Left hindlimb (tissue), 1 donor: ENCODE measurements at regions not wholly inside any gene's neighbourhood (a gene's known extent, or its start where the extent isn't known, plus 50 kb on each side); places are given as distances from the start of the nearest gene placed in this dataset.

ENCODE experiments used
- DNase-seq: peaks from one replicate; pipeline ENCODE4 v3.0.0-alpha.2; 2018

DNA sequence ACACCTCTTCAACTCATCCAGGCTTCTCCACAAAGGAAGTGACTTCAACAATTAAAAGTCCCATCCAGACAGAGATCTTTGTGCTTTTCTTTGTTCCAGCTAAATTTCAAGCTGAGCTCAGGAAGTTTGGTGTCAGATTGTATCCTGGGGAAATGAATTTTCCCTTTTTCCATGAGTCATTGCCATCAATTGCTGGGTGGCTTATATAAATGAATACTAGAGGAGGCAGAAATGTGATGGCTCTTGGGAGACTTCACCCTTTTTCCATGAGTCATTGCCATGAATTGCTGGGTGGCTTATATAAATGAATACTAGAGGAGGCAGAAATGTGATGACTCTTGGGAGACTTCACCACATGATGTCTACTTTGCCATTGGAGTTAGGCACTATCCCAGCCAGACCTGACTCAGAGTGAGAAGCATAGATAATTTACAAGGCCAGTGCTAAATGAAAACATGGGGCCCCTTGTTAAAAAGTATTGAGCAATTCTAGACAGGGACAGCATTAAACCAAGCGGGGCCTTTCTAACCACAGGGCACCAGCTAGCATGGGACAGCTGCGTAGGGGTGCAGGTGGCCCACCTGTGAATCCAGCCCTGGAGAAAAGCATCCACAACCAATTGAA is 339.2 kb upstream of the PODXL start:
- DNase-seq, result no peak

DNA sequence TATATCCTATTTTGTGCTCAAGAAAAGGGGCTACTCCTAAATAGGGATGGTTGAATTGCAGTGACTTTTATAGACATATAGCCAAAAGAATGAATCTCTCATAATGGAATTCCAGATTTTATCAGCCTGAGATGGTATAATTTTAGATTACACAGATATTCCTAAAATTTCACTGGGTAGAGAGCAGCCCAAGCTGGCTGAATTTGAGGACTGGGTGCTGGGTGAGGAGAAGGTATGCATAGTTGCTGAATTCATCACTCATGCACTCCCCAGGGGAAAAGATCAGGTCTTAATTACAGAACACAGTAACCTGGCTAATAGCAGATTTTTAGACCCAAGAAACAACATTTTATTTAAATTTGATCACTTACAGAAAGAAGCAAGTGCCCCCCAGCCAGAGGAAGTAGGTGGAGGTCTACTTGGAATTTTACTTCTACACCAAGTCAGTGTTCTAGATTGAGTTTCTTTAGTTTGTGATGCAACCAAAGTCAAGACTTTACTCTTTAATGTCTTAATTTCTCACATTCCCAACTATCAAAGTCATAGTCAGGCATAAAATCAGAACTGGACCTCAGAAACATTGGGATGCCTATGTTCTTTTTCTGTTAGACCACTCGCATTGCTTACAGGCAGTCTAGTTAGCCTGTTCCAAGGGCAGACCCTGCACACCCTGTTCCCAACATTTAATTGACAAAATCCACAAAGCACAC is 337.4 kb upstream of the PODXL start:
- no peak for DNase-seq

DNA sequence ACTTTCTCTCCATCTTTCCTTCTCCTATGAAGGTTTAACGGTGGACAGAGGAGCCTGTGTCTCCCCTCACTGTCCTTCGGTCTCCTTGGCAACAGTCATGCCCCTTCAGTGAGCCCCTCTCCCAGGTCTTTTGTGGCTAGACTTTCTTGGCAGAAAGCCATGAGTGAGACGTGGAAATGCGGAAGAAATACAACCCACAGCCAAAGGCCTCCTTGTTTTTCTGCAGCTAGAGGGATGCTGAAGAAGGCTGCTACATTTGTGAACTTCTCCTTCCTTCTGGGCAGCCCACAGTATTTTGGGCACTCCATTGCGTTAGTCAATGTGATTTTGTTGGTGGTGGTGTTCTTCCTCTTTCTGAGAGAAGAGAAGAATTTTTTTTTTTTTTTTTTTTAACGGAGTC is 333.7 kb upstream of the PODXL start:
- DNase-seq, result no peak

DNA sequence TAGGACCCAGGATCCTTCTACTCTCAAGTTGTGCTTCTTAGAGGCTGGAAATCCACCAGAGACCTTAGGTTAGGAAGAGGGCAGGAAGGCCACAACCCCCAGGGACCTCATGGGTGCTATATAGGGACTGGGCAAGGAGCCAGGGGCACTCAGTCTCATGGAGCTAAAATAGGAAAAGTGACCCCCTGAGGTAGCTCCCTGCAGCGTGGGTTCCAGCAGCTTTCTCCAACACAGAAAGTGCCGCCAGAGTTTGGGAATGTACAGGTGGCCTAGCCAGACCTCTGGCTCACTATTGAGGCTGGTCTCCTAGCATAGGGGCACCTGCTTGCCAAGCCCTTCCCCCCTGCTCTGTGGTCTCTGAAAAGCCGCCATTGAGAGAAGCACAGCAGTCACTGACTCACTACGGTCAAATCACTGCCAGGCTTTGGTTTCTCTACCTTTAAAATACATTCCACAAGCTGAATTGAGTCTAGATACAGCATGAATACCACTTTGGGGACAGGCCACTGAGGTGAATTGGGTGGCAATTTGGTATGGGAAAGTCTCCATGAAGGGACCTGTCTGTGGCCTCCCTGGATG is 333.2 kb upstream of the PODXL start:
- no peak for DNase-seq

DNA sequence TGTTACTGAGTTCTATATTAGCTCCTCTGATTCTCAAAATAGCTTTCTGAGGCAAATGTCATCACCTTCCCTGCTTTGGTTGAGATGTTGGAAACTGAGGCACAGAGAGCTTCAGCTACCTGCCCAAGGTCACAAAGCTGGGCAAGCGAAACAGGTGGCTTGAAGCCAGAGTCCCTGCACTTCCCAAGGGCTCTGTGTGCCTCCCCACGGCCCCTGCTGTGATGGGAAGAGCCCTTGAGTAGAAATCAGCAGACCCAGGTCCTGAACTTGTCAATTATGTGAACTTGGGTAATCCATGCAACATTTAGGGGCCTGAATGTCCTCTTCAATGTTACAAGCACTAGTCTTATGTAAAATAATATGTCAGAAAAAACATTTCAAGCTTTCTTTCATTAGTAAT is 327.3 kb upstream of the PODXL start:
- DNase-seq, result no peak

DNA sequence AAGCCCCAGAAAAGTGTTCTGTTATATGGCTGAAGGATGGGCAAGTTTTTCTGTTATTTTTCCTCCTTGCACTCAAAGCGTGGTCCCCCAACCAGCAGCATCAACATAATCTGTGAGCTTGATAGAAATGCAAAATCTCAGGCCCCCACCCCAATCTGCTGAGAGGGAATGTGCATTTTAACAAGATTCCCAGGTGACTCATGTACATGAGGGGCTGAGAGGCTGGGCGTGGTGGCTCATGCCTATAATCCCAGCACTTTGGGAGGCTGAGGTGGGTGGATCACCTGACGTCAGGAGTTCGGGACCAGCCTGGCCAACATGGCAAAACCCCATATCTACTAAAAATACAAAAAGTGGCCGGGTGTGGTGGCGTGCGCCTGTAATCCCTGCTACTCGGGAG is 326.8 kb upstream of the PODXL start:
- no peak for DNase-seq

DNA sequence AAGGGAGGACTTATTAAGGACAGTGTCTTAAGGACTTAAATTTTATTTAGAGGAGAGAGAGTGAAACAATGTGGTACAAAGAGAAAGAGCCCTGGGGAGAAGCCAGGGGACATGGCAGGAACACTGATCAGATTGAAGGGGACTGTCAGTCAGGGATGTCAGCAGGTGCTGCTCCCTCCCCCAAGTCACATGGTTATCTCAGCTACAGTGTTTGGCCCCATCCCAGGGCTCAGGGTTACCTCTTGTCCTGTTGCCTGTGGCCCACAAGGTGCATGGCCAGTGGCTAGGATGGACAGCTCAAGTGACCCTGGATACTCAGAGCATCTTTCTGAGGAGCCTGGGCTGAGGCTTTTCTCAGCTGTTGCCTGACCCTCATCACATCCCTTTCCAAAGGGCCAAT is 325.9 kb upstream of the PODXL start:
- DNase-seq, result no peak

DNA sequence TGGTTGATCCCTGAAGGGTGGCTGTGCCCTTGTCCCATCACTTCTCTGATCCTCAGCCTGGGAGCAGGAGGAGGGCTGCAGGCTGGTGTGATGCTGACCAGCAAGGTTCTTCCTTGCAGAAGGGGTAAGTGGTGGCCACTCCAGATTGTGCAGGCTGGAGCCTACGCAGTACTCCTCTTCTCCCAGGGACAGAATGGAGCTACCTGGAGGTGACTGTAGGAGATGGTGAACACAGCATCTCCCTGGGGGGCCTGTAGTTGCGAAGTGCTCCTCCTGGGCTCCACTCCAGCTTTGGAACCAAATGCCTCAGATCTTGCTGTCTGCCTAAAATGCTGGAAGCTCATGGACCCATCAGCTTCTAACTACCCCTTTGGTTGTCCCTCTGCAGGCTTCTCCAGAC is 323.6 kb upstream of the PODXL start:
- no peak for DNase-seq

DNA sequence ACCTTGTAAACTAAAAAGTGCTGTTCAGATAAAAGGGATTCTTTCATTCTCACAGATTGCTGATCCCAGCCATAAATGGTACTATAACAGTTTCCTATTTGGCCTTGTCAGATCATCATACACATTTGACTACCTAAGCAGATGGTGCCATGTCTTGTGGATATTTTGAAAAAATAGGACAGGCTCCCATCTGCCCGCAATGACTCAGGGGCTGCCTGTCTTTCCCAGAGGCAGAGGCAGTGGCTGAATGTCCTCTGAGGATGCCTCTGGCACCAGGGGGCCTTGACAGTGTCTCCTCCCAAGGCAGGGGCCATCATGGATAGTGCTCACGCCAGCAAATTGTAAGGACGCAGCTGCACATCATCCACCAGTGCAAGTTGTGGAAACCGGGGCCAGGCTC is 323.0 kb upstream of the PODXL start:
- no peak for DNase-seq

DNA sequence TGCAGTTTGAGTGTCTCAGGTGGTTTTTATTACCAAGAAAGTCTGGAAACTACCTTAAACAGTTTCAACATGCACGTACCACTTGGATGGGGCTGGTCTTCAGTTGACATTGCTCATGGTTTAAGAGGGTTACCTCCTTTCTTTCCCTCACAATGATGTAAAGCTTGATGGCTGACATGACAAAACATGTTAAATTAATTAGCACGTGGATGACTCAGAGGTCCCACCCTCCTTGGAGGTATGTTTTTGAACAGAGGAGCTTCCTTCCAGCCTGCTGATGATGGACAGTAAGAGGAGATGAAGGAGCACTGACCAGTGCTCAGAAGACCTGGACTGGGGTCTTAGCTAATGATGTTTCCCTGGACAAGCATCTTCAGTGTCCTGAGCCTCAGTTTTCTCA is 322.3 kb upstream of the PODXL start:
- no peak for DNase-seq

DNA sequence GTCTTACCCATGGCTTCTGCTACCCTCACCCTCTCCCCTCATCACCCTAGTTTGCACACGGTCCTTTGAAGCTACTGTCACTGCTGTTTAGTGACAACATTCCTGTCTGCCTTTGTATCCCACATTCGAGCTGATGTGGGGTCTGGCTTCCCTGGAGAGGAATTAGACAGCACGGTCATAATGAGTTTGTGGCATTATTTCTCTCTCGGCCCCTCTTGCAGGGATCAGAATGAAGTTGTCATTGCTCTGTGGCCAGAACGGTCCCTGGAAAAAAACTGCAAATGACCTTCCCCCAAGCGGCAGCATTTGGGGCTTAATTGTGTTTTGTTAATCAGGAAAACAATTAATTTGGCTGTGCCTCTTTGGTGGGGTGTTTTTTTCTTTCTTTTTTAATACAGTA is 317.2 kb upstream of the PODXL start:
- no peak for DNase-seq

DNA sequence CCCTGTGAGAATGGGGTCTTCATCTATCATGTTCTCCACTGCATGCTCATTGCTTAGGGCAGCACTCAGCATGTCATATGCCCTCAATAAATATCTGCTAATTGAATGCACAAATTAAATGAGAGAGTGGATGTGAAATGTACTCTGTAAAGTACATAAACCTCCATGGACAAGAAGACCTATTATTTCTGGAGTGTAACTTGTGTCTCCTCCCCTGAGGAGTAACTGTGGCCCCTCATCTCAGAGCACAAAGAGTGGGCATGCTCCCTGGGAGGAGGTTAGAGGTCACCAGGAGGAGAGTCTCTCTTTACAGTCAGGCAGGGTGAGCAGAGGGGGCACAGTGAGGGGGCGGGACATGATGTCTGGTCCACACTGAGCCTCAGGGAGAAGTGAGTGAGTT is 313.6 kb upstream of the PODXL start:
- no peak for DNase-seq

DNA sequence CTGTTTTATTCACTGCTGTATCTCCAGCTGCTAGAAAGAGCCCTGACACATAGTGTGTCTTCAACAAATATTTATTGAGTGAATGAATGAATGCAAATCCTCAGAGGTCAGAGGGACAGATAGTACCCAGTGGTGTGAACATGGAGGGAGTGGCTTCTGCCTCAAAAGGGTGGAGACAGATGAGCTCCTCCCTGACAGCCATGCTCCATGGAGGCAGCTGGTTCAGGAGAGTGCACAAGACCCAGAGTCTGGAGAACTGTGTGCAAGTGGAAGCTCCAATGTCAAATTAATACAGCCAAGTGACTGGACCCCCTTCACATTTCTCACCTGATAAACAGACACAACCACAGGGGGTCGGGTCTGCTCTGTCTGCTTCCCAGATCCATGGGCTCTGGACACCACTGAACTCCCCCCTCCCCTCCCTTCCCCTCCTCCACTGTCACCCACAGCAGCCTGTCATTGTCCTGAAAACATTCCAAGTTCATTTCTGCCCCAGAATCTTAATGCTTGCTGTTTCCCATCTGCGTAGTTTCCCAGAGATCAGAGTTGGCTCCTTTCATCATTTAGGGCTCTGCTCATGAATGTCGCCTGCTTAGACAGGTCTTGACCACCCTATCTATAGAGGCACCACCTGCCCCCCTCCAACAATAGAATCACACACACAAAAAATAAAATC is 312.9 kb upstream of the PODXL start:
- DNase-seq, result no peak

DNA sequence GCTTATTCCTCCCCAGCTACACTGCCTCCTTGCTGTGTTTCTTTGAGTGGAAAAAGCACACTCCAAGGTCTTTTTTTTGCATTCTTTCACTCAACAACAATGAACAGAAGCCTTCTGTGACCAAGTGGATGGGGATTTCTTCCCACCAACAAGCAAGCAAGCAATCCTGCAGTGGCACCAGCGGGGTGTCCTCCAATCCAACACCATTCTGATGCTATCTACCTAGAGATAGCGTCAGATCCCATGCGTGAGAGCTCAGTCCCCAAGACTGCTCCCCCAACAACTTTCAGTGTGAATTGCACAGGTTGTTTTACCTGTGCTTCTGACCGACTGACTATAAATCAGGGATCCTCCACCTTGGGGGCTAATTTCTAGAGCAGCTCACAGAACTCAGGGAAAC is 311.0 kb upstream of the PODXL start:
- no peak for DNase-seq

DNA sequence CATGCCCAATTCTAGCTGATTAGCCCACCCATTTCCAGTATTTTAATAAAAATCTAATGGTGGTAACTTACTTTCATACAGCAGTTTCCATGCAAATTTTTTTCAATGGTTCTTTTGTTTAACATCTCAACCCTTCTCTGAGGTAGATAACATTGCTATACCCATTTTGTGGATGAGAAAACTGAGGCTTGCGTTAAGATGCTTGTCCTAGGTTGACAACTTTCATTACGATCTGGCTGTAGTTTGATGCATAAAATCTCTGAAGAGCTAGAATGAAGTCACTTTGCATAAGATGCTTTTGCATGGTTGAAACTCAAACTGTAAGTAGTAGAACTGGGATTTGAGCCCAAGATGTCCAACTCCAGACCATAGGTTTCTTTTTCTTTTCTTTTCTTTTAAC is 309.5 kb upstream of the PODXL start:
- no peak for DNase-seq

DNA sequence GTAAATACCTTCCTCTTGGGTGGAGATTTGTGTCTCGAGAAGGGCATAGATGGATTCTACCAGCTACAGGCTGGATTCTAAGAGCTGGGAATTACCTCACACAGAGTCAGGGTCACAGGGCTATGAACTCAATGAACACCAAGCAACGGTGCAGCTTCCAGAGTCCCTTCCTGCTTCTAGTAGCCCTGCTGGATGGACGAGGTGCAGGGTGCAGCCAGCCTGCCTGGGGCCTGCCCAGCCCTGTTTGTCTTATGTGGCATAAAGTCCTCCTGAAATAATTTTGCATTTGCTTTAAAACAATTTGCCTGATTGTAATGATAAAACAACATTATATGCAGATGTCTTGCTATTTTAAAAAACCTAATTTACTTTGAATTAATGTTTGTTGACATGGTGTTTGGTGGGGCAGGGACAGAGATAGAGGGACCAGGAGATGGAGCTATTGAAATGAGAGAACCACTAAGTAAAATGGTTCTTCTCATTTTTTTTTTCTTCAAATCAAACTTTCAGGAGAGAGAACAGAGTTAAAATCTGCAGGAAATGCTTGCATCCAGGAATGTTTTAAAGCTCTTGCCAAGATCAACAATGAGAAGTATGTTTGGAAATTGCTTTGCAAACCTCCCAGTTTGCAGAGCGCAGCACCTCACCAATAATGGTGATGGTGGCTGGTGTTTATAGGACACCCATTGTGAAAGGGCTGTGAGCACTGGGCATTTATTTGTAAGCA is 305.4 kb upstream of the PODXL start:
- DNase-seq, result no peak

DNA sequence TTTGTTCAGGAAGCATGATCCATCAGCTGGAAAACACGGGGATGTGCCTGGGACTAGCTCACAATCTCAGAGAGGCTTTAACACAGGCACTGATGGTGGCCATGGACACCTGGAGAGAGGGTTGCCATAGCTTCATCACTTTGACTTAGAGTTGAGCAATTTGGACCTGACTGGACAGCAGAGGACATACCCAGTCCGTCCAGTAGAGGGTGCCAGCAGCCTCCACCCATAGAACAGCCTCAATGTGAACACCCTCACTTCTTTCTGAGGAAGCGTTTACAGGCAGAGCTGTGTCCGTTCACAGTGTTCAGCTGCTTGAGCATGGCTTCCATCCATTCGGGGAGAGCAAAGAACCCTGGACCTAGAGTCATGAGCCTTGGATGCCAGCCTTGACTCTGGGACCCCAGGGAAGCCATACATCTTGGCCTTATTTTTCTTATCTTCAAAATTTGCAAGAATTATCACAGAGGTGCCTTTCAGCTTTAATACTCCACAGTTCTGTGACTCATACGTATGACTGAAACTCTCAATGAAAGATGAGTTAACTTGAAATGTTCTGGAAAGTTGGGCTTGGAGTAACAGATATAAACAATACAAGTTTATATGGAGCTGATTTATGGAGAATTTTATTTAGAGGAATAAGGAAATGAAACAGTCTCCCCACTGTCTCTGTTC is 302.9 kb upstream of the PODXL start:
- peak; percentile 53 for DNase-seq

DNA sequence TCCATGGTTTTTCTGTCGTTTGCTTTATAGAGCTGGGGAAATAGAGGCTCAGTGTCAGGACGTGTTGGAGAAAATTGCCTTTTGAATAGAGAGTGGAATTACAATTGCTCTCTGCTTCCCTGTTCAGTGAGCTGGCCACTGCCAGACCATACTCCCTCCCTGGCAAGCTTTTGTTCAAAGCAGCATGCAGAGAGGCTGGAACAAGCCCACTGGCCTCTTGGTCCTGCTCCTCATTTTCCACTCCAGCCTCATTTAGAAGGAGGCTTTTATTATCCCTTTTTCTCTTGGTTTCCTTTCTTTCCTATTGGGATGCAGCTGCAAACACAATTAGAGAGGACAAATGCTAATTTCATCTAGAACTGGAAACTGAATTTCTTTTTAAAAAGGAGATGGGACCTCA is 302.2 kb upstream of the PODXL start:
- DNase-seq, result no peak

DNA sequence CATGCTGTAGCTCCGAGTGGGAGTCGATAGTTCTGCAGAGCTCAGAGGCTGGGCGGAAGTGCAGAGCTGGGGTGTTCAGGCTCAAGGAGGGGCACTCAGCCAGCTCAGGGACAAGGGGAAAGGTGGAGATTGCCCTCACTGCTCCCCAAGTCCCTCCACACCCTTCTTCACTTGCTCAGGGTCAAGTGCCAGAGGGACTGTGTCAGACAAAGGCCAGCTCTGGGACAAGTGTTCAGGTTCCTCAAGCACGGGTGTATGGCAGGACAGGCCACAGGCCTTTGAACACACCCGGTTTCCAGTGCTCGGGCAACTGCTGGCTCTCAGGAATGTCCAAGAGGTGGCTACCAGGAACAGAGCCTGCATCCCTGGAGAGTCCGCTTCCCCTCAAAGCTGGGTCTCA is 293.0 kb upstream of the PODXL start:
- no peak for DNase-seq

DNA sequence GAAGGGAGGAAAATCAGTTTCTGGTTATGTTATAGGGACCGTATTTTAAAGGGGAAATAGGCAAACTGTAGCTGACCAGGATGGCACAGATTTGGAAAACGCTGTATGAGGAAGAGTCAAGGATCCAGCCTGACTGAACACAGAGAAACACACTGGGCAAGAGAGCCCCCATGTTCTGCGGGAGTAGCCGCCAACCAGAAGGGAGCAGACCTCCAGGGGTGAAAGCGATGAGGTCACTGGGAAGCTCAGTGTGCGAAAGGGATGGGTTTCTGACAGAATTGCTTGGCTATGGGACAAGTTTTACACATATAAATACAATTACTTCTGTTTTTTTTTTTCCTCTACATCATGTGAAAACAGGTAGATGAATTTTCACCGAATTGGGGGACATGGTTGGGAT is 291.6 kb upstream of the PODXL start:
- no peak for DNase-seq

DNA sequence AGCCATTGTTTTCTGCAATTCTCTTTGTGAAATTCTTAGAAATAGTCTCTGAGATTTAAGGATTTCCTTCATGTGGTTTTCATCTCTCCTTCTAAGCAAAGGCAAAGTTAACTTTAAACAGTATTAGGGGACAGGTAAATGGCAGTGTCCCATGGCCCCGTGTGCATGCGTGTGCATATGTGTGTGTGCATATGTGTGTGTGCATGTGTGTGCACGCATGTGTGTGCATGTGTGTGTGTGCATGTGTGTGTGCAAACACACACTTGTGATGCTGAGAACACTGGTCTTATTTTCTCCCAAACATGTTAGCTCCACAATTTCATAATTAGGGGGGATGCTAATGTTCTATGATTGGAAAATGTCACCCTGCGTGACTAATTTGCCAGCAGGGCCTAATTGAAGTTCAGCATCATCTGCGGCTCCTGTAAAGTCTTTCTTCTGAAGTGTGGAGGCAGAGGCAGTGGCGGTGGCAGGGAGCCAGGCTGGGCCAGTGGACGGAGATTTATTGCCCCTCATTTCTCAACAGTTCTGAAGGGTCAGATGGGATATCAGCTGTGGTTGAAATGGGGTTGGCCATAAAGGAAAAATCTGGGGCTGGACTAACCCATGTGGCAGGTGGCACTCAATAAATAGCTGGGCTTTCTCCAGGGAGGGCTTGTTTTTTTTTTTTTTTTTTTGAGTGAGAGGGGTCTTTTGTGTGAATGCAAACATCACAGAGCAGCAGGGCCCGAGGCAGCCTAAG is 289.3 kb upstream of the PODXL start:
- DNase-seq, result no peak

DNA sequence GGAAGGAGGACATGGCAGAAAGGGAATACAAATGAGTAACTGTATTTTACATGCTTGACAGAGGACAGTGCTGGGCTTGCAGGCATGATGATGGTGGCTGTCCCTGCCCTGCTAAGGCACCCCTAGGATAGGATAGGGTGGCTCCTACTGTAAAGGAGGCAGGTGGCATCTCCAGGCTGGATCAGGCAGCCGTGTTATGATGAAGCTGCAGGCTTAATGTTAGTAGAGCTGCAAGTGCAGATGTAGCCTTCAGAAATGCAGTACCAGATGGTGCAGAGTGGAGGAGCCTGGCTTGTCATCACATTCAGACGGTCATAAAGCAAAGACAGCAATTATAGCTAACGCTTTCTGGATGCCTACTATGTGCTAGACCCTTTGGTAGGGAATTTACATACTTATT is 287.9 kb upstream of the PODXL start:
- DNase-seq, result no peak
